Testis (tissue), 2 donors: ENCODE measurements at regions not wholly inside any gene's neighbourhood (a gene's known extent, or its start where the extent isn't known, plus 50 kb on each side); places are given as distances from the start of the nearest gene placed in this dataset.

Experiments used
- DNase-seq: peaks from one replicate; pipeline ENCODE4 v3.0.0-alpha.2; 2019
- H3K27ac ChIP-seq, 2 donors: fragments of 200-600 bp; sonication (generic); one replicate each; pipeline ENCODE4 v1.5.1; 2019
- H3K27me3 ChIP-seq: fragments of 200-600 bp; sonication (generic); one replicate; pipeline ENCODE4 v1.5.1; 2019
- H3K36me3 ChIP-seq: fragments of 200-600 bp; sonication (generic); one replicate; pipeline ENCODE4 v1.5.1; 2017; ENCODE audit warnings: low read depth; ENCODE audit errors: missing control alignments
- H3K4me1 ChIP-seq: fragments of 200-600 bp; sonication (generic); one replicate; pipeline ENCODE4 v1.5.1; 2019
- H3K4me3 ChIP-seq, 2 donors: fragments of 200-600 bp; sonication (generic); one replicate each; pipeline ENCODE4 v1.5.1; 2017 to 2019
- H3K9me3 ChIP-seq: fragments of 200-600 bp; sonication (generic); one replicate; pipeline ENCODE4 v1.5.1; 2017
- CTCF ChIP-seq, 3 experiments: fragments of 450-650 bp in 2 of 3; fragments of 200-600 bp in 1 of 3; sonication (generic) in 1 of 3; IDR thresholded peaks; one replicate each; pipeline ENCODE4 v1.5.1; 2016 to 2019; ENCODE audit warnings: antibody characterized with exemption in 3 of 3, mild to moderate bottlenecking in 2 of 3, moderate library complexity in 1 of 3
- POLR2A ChIP-seq: fragments of 450-650 bp; IDR thresholded peaks from one replicate; pipeline ENCODE4 v1.6.1; 2017; ENCODE audit warnings: antibody characterized with exemption, mild to moderate bottlenecking, moderate library complexity
- WGBS, 2 donors: methylation state at CpG; one replicate each; pipeline ENCODE4 v1.1.5; 2018; 5-methylcytosine and 5-hydroxymethylcytosine counted together
- intact Hi-C: fragments of 100-400 bp; cut with DNase I; formaldehyde crosslinking; loops from one replicate; pipeline ENCODE4 v1.15.1; 2023; ENCODE audit warnings: low total_unique reads

- intact Hi-C loops: no loop called here
- DNase-seq: no peak
- H3K27me3 ChIP-seq: no peaks in the 10 kb centered on the region
- 73 to 80% methylated on average over 2 of the region's 2 CpGs for WGBS, 2 donors
- TF ChIP-seq CTCF (IDR thresholded peaks at IDR 0.05) (no peak), POLR2A (no peak)
- no peak overlapping the region for H3K27ac ChIP-seq
- H3K36me3 ChIP-seq: no peaks in the 10 kb centered on the region
- no peaks in the 10 kb centered on the region for H3K4me1 ChIP-seq
- H3K4me3 ChIP-seq: no peak overlapping the region
- H3K9me3 ChIP-seq: no peaks in the 10 kb centered on the region
Observed at GRCh38 chr11:103673773-103674172, 362.7 kb upstream of the DDI1 start.

GRCh38 chr11:103676413-103676812, 360.0 kb upstream of the DDI1 start:
- intact Hi-C loops: no loop called here
- Histone ChIP-seq H3K4me3 (no peak overlapping the region), H3K9me3 (no peaks in the 10 kb centered on the region), H3K27me3 (no peaks in the 10 kb centered on the region), H3K4me1 (no peaks in the 10 kb centered on the region), H3K27ac (no peak overlapping the region), H3K36me3 (no peaks in the 10 kb centered on the region)
- TF ChIP-seq CTCF (IDR thresholded peaks at IDR 0.05): no peak
- no peak for TF ChIP-seq POLR2A
- 71 to 82% methylated on average over 1 of the region's 1 CpG for WGBS, 2 donors
- DNase-seq: no peak

DNA sequence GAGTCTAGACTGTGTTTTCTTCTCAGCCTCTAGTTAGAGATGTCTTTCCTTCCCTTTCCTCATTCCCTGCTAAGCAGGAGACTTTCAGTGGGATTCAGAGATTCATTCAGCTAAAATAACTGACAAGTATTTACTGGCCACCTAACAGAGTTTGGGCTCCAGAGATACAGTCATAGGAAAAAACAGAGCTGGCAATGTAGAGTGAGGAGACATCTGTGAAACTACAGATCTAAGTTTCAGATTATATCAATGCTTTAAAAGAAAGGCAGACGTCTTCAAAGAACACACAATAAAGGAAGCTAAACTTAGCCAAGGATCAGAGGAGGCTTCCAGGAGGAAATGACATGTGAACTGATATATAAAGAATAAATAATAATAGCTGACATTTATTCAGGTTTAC, 355.6 kb upstream of the DDI1 start:
- H3K36me3 ChIP-seq: no peaks in the 10 kb centered on the region
- no peaks in the 10 kb centered on the region for H3K27me3 ChIP-seq
- no peak overlapping the region for H3K27ac ChIP-seq
- H3K9me3 ChIP-seq: no peaks in the 10 kb centered on the region
- H3K4me1 ChIP-seq: peaks cover 8% of the 10 kb centered on the region
- 70 to 75% methylated on average over 1 of the region's 1 CpG for WGBS, 2 donors
- DNase-seq: no peak
- no peak overlapping the region for H3K4me3 ChIP-seq
- intact Hi-C loops: loop anchor here (5.0 kb wide), 1 partner anchor 471 kb away; no protein-coding TSS in a partner anchor
- TF ChIP-seq POLR2A: no peak
- no peak for TF ChIP-seq CTCF (IDR thresholded peaks at IDR 0.05)

- no peak overlapping the region for H3K27ac ChIP-seq
- intact Hi-C loops: loop anchor here (5.0 kb wide), 1 partner anchor 470 kb away; no protein-coding TSS in a partner anchor
Observed at GRCh38 chr11:103681855-103682254, 354.6 kb upstream of the DDI1 start.

More at GRCh38 chr11:103681855-103682254, 354.6 kb upstream of the DDI1 start:
- Histone ChIP-seq H3K4me1 (peaks cover 8% of the 10 kb centered on the region), H3K4me3 (no peak overlapping the region), H3K36me3 (no peaks in the 10 kb centered on the region), H3K27me3 (no peaks in the 10 kb centered on the region), H3K9me3 (no peaks in the 10 kb centered on the region)
- TF ChIP-seq POLR2A (no peak), CTCF (IDR thresholded peaks at IDR 0.05) (no peak)
- no peak for DNase-seq
- 76 to 79% methylated on average over 7 of the region's 7 CpGs for WGBS, 2 donors
